ENCODE measurements at regions not wholly inside any gene's neighbourhood (a gene's known extent, or its start where the extent isn't known, plus 50 kb on each side); places are given as distances from the start of the nearest gene placed in this dataset.
A peak's percentile ranks its signal among the peaks of the same experiment; 100 is the strongest.

DNA sequence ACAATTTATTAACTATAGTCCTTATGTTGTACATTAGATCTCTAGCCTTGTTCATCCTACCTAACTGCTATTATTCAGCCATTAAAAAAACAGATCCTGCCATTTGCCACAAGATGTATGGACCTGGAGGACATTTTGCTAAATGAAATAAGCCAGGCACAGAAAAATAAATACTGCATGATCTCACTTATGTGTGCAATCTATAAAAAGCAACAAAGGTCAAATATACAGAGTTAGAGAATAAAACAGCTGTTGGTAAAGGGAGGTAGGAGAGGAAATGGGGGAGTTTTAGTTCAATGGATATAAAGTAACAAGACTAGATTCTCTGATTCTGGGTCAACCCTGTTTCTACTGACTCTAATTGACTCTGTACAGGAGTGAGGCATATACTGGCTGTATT lies 103.3 kb upstream of the FAM9C start:
- peak; percentile 11; the same call in 1 of the 2 replicates for TF ChIP-seq TCF12 (IDR thresholded peaks at IDR 0.05)
- TF ChIP-seq GATA2 (CRISPR knock-in tag; IDR thresholded peaks at IDR 0.05): no peak
- CTCF ChIA-PET: interaction anchor here (1.5 kb wide), 1 partner anchor 341 kb away, joined by 3 read pairs; no protein-coding TSS in a partner anchor

DNA sequence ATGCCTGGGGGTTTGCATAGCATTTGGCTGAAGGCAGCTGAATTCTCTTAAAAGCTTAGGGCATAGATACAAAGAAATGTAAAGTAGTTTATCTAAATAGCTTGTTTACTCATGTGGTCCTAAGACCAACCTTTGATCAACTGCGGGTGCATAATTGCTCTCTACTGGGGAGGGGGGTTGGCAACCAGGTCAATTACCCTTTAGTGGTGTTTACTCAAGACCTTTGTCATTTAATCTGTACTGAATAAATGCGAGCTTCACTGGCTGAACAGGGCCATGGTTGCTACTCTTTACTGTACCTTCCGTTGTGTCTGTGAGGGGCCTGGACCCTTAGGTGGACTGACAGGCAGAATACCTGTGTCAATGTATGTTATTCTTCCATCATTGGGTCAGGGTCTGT lies 102.7 kb upstream of the FAM9C start:
- Histone ChIP-seq H3F3A (replicated peaks; ENCODE audit: insufficient read depth) (peaks cover 31% of the 10 kb centered on the region), H3K9me3 (no peaks in the 10 kb centered on the region), H3K4me1 (ENCODE audit: control insufficient read depth in 1 of 2, insufficient read depth in 2 of 2, low read depth in 1 of 2, low read length in 1 of 2) (no peaks in the 10 kb centered on the region), H3K27ac (ENCODE audit: low read depth in 2 of 2, low read length in 1 of 2) (no peak overlapping the region), H3K4me2 (no peak overlapping the region), H3K79me2 (ENCODE audit: insufficient read depth) (no peaks in the 10 kb centered on the region), H3K9me2 (no peaks in the 10 kb centered on the region), H3K9ac (no peak overlapping the region), H4K20me1 (ENCODE audit: insufficient read depth) (no peaks in the 10 kb centered on the region), H3K4me3 (ENCODE audit: low read depth in 2 of 2, low read length in 1 of 2) (no peak overlapping the region), H2AFZ (ENCODE audit: low read depth) (no peak overlapping the region), H3K36me3 (replicated peaks in 1 of 2; ENCODE audit: control insufficient read depth in 1 of 2, insufficient read depth in 2 of 2, low read length in 1 of 2) (no peaks in the 10 kb centered on the region), H3K27me3 (ENCODE audit: insufficient read depth) (no peaks in the 10 kb centered on the region)
- TF ChIP-seq GABPA (IDR thresholded peaks at IDR 0.05; ENCODE audit: low read depth) (no peak), TEAD4 (IDR thresholded peaks at IDR 0.05; ENCODE audit: borderline replicate concordance, insufficient read depth) (no peak)
- DNase-seq: no peak
- POLR2A ChIA-PET: no interaction called here
- 56% methylated on average over 3 of the region's 3 CpGs for WGBS (ENCODE audit: low lambda C conversion rate)
- CTCF ChIA-PET: interaction anchor here (1.5 kb wide), 1 partner anchor 341 kb away, joined by 3 read pairs; no protein-coding TSS in a partner anchor

More for the DNA sequence above, 103.3 kb upstream of the FAM9C start:
- no peaks in the 10 kb centered on the region for H3K27me3 ChIP-seq (ENCODE audit: insufficient read depth)
- H4K20me1 ChIP-seq (ENCODE audit: insufficient read depth): no peaks in the 10 kb centered on the region
- H3K9me2 ChIP-seq: no peaks in the 10 kb centered on the region
- H2AFZ ChIP-seq (ENCODE audit: low read depth): no peak overlapping the region
- H3K79me2 ChIP-seq (ENCODE audit: insufficient read depth): no peaks in the 10 kb centered on the region
- H3K9me3 ChIP-seq: no peaks in the 10 kb centered on the region
- POLR2A ChIA-PET: no interaction called here
- no peak overlapping the region for H3K4me2 ChIP-seq
- H3K36me3 ChIP-seq (replicated peaks in 1 of 2; ENCODE audit: control insufficient read depth in 1 of 2, insufficient read depth in 2 of 2, low read length in 1 of 2): no peaks in the 10 kb centered on the region
- H3K4me1 ChIP-seq (ENCODE audit: control insufficient read depth in 1 of 2, insufficient read depth in 2 of 2, low read depth in 1 of 2, low read length in 1 of 2): no peaks in the 10 kb centered on the region
- peaks cover 31% of the 10 kb centered on the region for H3F3A ChIP-seq (replicated peaks; ENCODE audit: insufficient read depth)
- no peak overlapping the region for H3K4me3 ChIP-seq (ENCODE audit: low read depth in 2 of 2, low read length in 1 of 2)
- DNase-seq: no peak
- 0 out of 4 replicates have a peak overlapping the region, but pooled peaks of 1 of the 2 experiments have one; percentile 7 for H3K27ac ChIP-seq (ENCODE audit: low read depth in 2 of 2, low read length in 1 of 2)
- no peak overlapping the region for H3K9ac ChIP-seq

DNA sequence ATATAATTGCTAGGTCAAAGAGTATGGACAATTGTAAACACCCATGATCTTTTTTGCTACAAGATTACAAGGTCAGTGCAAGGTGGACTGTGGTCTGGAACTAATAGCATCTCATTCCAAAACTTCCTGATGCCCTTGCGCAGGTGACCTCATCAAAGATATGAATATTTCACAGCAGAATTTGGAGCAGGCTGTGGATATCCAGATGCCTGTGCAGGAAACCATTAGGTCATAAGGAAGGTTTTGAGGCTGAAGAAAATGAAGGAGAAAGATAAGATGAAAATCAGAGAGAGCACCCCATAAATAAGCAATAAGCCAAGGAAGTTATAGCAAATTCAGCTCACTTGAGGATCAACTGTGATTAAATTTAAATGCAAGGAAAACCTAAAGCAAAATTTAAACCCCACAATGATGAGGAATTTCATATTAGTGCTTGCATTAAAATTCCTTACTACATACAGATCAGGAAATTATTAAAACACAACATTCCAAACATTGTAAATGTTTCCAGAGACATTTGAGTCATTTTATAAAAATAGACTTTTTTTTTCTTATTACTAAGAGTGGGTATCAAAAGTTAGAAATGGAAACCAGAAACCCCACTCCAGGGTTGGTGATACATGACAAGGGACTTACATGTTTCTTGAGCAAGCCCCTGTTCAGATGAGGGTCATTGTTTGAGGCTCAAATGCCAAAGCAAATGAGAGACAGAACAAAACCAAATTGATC lies 100.7 kb upstream of the FAM9C start:
- no peaks in the 10 kb centered on the region for H3K9me2 ChIP-seq
- no peaks in the 10 kb centered on the region; the same call in 1 of the 2 replicates for H3K9me3 ChIP-seq
- POLR2A ChIA-PET: no interaction called here
- peak overlapping the region; percentile 39; the same call in 1 of the 2 replicates for H2AFZ ChIP-seq (ENCODE audit: low read depth)
- no peak overlapping the region for H3K4me3 ChIP-seq (ENCODE audit: low read depth in 2 of 2, low read length in 1 of 2)
- no peaks in the 10 kb centered on the region for H4K20me1 ChIP-seq (ENCODE audit: insufficient read depth)
- CTCF ChIA-PET: no interaction called here
- peak overlapping the region; percentile 22; the same call in 1 of the 2 replicates for H3K9ac ChIP-seq
- H3K36me3 ChIP-seq (replicated peaks in 1 of 2; ENCODE audit: control insufficient read depth in 1 of 2, insufficient read depth in 2 of 2, low read length in 1 of 2): no peaks in the 10 kb centered on the region
- DNase-seq: no peak
- no peaks in the 10 kb centered on the region for H3K79me2 ChIP-seq (ENCODE audit: insufficient read depth)
- peak overlapping the region; percentile 5; the same call in 1 of the 2 replicates for H3K4me2 ChIP-seq
- WGBS (ENCODE audit: low lambda C conversion rate): 28% methylated on average over 1 of the region's 1 CpG
- peak overlapping the region; percentile 79 to 89; a peak in 3 of 4 replicates for H3K27ac ChIP-seq (ENCODE audit: low read depth in 2 of 2, low read length in 1 of 2)
- no peaks in the 10 kb centered on the region for H3K4me1 ChIP-seq (ENCODE audit: control insufficient read depth in 1 of 2, insufficient read depth in 2 of 2, low read depth in 1 of 2, low read length in 1 of 2)
- no peaks in the 10 kb centered on the region for H3K27me3 ChIP-seq (ENCODE audit: insufficient read depth)
- peaks cover 31% of the 10 kb centered on the region for H3F3A ChIP-seq (replicated peaks; ENCODE audit: insufficient read depth)
- TF ChIP-seq FOSL2 (IDR thresholded peaks at IDR 0.05; ENCODE audit: borderline replicate concordance, low read depth) (0 out of 2 replicates have a peak, but pooled peaks have one; percentile 18), RAD21 (IDR thresholded peaks at IDR 0.05; ENCODE audit: low read length) (no peak), ZBTB33 (IDR thresholded peaks at IDR 0.05; ENCODE audit: borderline replicate concordance, low read depth) (no peak), FOXM1 (IDR thresholded peaks at IDR 0.05; ENCODE audit: low read depth) (0 out of 2 replicates have a peak, but pooled peaks have one; percentile 54), RXRA (IDR thresholded peaks at IDR 0.05; ENCODE audit: borderline replicate concordance, low read depth) (peak; percentile 45; the same call in 1 of the 2 replicates), NFIC (IDR thresholded peaks at IDR 0.05; ENCODE audit: borderline replicate concordance) (no peak), NRF1 (IDR thresholded peaks at IDR 0.05; ENCODE audit: low read depth, low read length) (no peak), USF1 (IDR thresholded peaks at IDR 0.05; ENCODE audit: borderline replicate concordance, low read depth) (no peak), TAF1 (IDR thresholded peaks at IDR 0.05; ENCODE audit: borderline replicate concordance, low read depth, low read length) (no peak), MEF2A (IDR thresholded peaks at IDR 0.05; ENCODE audit: borderline replicate concordance, low read depth) (peak; percentile 84), FOXJ3 (CRISPR knock-in tag; IDR thresholded peaks at IDR 0.05) (no peak), EZH2phosphoT487 (IDR thresholded peaks at IDR 0.05; ENCODE audit: borderline replicate concordance, low read depth) (no peak), SMC3 (IDR thresholded peaks at IDR 0.05; ENCODE audit: low read depth, low read length) (no peak), POLR2AphosphoS5 (IDR thresholded peaks at IDR 0.05; ENCODE audit: low read depth, low read length) (no peak), ELF1 (IDR thresholded peaks at IDR 0.05) (no peak), YY1 (IDR thresholded peaks at IDR 0.05; ENCODE audit: low read depth) (no peak)
- TF ChIP-seq, protein P1, sequence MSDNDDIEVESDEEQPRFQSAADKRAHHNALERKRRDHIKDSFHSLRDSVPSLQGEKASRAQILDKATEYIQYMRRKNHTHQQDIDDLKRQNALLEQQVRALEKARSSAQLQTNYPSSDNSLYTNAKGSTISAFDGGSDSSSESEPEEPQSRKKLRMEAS (IDR thresholded peaks at IDR 0.05; ENCODE audit: low read depth): no peak
